ENCODE measurements at regions not wholly inside any gene's neighbourhood (a gene's known extent, or its start where the extent isn't known, plus 50 kb on each side); places are given as distances from the start of the nearest gene placed in this dataset.

DNA sequence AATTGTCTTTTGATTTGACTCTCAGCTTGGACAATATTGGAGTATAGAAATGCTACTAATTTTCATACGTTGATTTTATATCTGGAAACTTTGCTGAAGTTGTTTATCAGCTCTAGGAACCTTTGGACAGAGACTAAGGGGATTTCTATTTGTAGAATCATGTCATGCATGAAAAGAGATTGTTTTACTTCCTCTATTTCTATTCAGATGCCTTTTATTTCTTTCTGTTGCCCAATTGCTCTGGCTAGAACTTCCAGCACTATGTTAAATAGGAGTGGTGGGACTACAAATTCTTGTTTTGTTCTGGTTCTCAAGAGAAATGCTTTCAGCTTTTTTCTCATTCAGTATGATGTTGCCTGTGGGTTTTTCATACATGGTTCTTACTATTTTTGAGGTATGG, 112.8 kb upstream of the CDH12 start:
- H3K36me3 ChIP-seq: no peaks in the 10 kb centered on the region
- no peaks in the 10 kb centered on the region for H3K4me1 ChIP-seq (replicated peaks)
- intact Hi-C loops (cut with DNase I): no loop called here
- DNase-seq (ENCODE audit: low spot score): no peak
- no peak for TF ChIP-seq POLR2AphosphoS5 (IDR thresholded peaks at IDR 0.05)
- no peaks in the 10 kb centered on the region for H3K27me3 ChIP-seq (replicated peaks; ENCODE audit: insufficient read depth)
- 83% methylated on average over 1 of the region's 1 CpG for WGBS
- H3K27ac ChIP-seq: no peak overlapping the region
- no peak overlapping the region for H3K4me3 ChIP-seq
- H3K9me3 ChIP-seq: no peaks in the 10 kb centered on the region

DNA sequence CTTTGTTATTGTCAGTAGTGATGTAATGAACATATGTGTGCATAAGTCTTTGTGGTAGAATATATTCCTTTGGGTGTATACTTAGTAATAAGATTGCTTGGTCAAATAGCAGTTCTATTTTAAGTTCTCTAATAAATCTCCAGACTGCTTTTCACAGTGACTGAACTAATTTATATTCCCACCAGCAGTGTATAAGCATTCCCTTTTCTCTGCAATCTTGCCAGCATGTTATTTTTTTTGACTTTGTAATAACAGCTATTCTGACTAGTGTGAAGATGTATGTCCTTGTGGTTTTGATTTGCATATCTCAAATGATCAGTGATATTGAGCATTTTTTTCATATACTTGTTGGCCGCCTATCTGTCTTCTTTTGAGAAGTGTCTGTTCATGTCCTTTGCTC, 111.5 kb upstream of the CDH12 start:
- intact Hi-C loops (cut with DNase I): no loop called here

DNA sequence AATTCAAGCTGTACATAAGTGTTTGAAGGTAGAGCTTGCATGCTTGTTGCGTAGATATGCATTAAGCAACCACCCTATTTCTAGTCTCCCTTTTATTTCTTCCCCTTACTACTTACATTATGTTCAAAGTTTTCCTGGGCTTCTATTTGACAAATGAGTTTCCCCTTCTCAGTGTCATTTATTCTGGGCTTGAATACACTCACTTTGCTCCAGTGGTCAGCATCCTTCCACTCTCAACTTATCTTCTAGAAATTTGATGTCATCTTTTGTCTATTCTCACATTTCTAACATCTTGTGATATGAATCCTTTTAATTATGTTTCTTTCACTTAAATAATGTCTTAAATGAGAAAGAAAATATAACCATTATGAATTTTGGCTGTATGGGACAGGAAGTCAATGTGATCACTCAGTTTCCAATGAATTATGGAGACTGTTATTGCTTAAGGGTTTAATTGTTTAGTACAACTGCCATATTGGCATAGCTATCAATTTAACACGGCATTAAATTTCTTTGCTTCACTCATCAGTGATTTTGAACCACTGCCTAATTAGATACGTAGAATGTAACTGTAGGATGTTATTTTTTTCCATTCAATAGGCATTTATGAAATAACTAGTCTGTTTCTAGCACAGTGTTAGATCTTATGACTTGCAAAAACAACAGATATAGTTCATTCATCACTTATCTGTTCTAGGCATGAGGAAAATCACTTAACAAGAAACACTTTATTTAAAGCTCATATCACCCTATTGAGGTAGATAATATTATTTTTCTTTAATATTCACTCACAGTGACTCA, 105.5 kb upstream of the CDH12 start:
- Histone ChIP-seq H3K36me3 (no peaks in the 10 kb centered on the region), H3K4me1 (replicated peaks) (no peaks in the 10 kb centered on the region), H3K27ac (no peak overlapping the region), H3K4me3 (no peak overlapping the region), H3K9me3 (no peaks in the 10 kb centered on the region), H3K27me3 (replicated peaks; ENCODE audit: insufficient read depth) (no peaks in the 10 kb centered on the region)
- no peak for TF ChIP-seq POLR2A (IDR thresholded peaks at IDR 0.05)
- TF ChIP-seq POLR2AphosphoS5 (IDR thresholded peaks at IDR 0.05): no peak
- TF ChIP-seq, protein P1, sequence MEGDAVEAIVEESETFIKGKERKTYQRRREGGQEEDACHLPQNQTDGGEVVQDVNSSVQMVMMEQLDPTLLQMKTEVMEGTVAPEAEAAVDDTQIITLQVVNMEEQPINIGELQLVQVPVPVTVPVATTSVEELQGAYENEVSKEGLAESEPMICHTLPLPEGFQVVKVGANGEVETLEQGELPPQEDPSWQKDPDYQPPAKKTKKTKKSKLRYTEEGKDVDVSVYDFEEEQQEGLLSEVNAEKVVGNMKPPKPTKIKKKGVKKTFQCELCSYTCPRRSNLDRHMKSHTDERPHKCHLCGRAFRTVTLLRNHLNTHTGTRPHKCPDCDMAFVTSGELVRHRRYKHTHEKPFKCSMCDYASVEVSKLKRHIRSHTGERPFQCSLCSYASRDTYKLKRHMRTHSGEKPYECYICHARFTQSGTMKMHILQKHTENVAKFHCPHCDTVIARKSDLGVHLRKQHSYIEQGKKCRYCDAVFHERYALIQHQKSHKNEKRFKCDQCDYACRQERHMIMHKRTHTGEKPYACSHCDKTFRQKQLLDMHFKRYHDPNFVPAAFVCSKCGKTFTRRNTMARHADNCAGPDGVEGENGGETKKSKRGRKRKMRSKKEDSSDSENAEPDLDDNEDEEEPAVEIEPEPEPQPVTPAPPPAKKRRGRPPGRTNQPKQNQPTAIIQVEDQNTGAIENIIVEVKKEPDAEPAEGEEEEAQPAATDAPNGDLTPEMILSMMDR (IDR thresholded peaks at IDR 0.05): no peak
- WGBS: 92% methylated on average over 3 of the region's 3 CpGs
- DNase-seq (ENCODE audit: low spot score): no peak
- intact Hi-C loops (cut with DNase I): no loop called here

More for the DNA sequence above, 111.5 kb upstream of the CDH12 start:
- 78% methylated on average over 1 of the region's 1 CpG for WGBS
- Histone ChIP-seq H3K4me3 (no peak overlapping the region), H3K27me3 (replicated peaks; ENCODE audit: insufficient read depth) (no peaks in the 10 kb centered on the region), H3K9me3 (no peaks in the 10 kb centered on the region), H3K36me3 (no peaks in the 10 kb centered on the region), H3K27ac (no peak overlapping the region), H3K4me1 (replicated peaks) (no peaks in the 10 kb centered on the region)
- no peak for DNase-seq (ENCODE audit: low spot score)
- TF ChIP-seq POLR2AphosphoS5 (IDR thresholded peaks at IDR 0.05) (no peak), POLR2A (IDR thresholded peaks at IDR 0.05) (no peak)
- TF ChIP-seq, protein P1 (IDR thresholded peaks at IDR 0.05): no peak

DNA sequence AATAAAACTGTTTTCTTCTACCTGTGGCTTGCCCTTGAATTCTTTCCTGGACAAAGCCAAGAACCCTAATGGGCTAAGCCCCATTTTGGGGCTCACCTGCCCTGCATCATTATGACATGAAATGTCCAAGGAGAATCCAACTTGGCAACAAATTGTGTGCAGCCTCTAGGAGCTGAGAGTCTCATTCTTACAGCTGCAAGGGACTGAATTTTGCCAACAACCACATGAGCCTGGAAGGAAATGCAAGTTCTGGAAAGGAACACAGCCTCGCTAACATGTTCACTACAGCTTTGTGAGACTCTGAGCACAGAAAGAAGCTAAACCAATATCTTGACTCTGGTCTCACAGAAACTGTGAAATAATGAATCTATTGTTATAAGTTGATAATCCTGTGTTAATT, 94.8 kb upstream of the CDH12 start:
- Histone ChIP-seq H3K27me3 (replicated peaks; ENCODE audit: insufficient read depth) (no peaks in the 10 kb centered on the region), H3K36me3 (no peaks in the 10 kb centered on the region), H3K4me3 (no peak overlapping the region), H3K9me3 (no peaks in the 10 kb centered on the region), H3K4me1 (replicated peaks) (no peaks in the 10 kb centered on the region), H3K27ac (no peak overlapping the region)
- TF ChIP-seq POLR2AphosphoS5 (IDR thresholded peaks at IDR 0.05) (no peak), POLR2A (IDR thresholded peaks at IDR 0.05) (no peak)
- TF ChIP-seq, protein P1 (IDR thresholded peaks at IDR 0.05): no peak
- intact Hi-C loops (cut with DNase I): no loop called here
- DNase-seq (ENCODE audit: low spot score): no peak
- 89% methylated on average over 1 of the region's 1 CpG for WGBS

DNA sequence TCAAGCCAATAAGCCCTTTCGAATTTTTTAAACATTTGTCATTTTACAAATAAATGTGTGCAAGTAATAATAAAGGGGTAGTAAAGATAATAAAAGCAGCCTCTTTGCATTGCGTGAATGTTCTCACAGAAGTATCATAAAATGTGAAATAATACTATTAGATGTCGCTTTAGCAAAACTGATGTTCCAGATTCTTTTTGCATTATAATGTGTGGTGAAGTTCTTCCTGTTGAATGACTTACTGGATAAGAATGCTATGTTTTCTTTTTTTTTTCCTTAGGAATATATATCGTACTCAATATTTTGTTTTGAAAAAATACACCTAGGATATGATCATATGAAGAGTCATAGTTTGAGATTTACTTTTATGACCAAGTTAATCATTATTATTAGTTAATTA, 85.2 kb upstream of the CDH12 start:
- Histone ChIP-seq H3K4me3 (no peak overlapping the region), H3K36me3 (no peaks in the 10 kb centered on the region), H3K27me3 (replicated peaks; ENCODE audit: insufficient read depth) (no peaks in the 10 kb centered on the region), H3K27ac (no peak overlapping the region), H3K4me1 (replicated peaks) (no peaks in the 10 kb centered on the region), H3K9me3 (no peaks in the 10 kb centered on the region)
- 89% methylated on average over 4 of the region's 4 CpGs for WGBS
- DNase-seq (ENCODE audit: low spot score): no peak
- TF ChIP-seq POLR2A (IDR thresholded peaks at IDR 0.05): no peak
- intact Hi-C loops (cut with DNase I): no loop called here

All from prostate gland (tissue), 2 donors.